IMR-90 (cell line): ENCODE measurements at regions not wholly inside any gene's neighbourhood (a gene's known extent, or its start where the extent isn't known, plus 50 kb on each side); places are given as distances from the start of the nearest gene placed in this dataset.
"Not testable (repeated sequence)": the region's sequence is repeated elsewhere in the genome, so short reads cannot be mapped to it uniquely, and the experiment has no call there.

Experiments
- ATAC-seq: fragments of 200-7000 bp; cut with Tn5 transposase; 2 replicates; pipeline ENCODE4 v1.9.1; 2020; ENCODE audit warnings: low read depth, mild to moderate bottlenecking, moderate library complexity
- BruUV-seq: library from RNA; stranded (reverse); fragments of 400-500 nt; replicated peaks from 2 replicates; lab custom pipeline; 2021; lab: Mats Ljungman, UMichigan
- CTCF ChIA-PET: fragments of 300-600 bp; formaldehyde crosslinking; extraction: SDS; loops from one replicate; lab custom pipeline; 2021; ENCODE audit warnings: antibody characterized with exemption; lab: Yijun Ruan, JAX
- POLR2A ChIA-PET: fragments of 300-600 bp; sonication (Branson Sonifier 250); formaldehyde crosslinking; loops from one replicate; lab custom pipeline; 2022; ENCODE audit warnings: antibody characterized with exemption; ENCODE audit not compliant: unreplicated experiment; lab: Charles Lee
- DNase-seq: peaks from one replicate; pipeline ENCODE4 v3.0.0; 2013
- H2AFZ ChIP-seq: replicated peaks from 2 replicates; pipeline ENCODE3; 2013; ENCODE audit warnings: low read length, mild to moderate bottlenecking; ENCODE audit not compliant: poor library complexity
- H2AK5ac ChIP-seq: 2 replicates; pipeline ENCODE4 v1.6.1; 2013; ENCODE audit warnings: low read depth, low read length, inconsistent platforms
- H2AK9ac ChIP-seq: replicated peaks from 2 replicates; pipeline ENCODE3; 2013; ENCODE audit warnings: mild to moderate bottlenecking, low read depth, low read length, moderate library complexity; ENCODE audit not compliant: poor library complexity
- H2BK120ac ChIP-seq: 2 replicates; pipeline ENCODE4 v1.6.1; 2013; ENCODE audit warnings: low read depth, low read length, inconsistent platforms
- H2BK15ac ChIP-seq: 3 replicates; pipeline ENCODE4 v1.6.1; 2013; ENCODE audit warnings: low read depth, low read length, inconsistent platforms
- H2BK20ac ChIP-seq: 2 replicates; pipeline ENCODE4 v1.6.1; 2013; ENCODE audit warnings: low read depth, mild to moderate bottlenecking, inconsistent platforms, low read length, moderate library complexity
- H2BK5ac ChIP-seq: 2 replicates; pipeline ENCODE4 v1.6.1; 2013; ENCODE audit warnings: mild to moderate bottlenecking, low read depth, low read length, inconsistent platforms; ENCODE audit not compliant: poor library complexity, severe bottlenecking
- H3K14ac ChIP-seq: replicated peaks from 2 replicates; pipeline ENCODE4 v1.6.1; 2013; ENCODE audit warnings: low read depth, low read length, inconsistent platforms
- H3K18ac ChIP-seq: 2 replicates; pipeline ENCODE4 v1.6.1; 2013; ENCODE audit warnings: low read depth, low read length, control low read depth
- H3K23ac ChIP-seq: 2 replicates; pipeline ENCODE4 v1.6.1; 2013; ENCODE audit warnings: low read depth, low read length, inconsistent platforms
- H3K27ac ChIP-seq: 2 replicates; pipeline ENCODE4 v1.5.1; 2013; ENCODE audit warnings: mild to moderate bottlenecking, control low read depth, low read length; ENCODE audit not compliant: insufficient read depth
- H3K27me3 ChIP-seq: 2 replicates; pipeline ENCODE4 v1.6.1; 2013; ENCODE audit warnings: low read length; ENCODE audit not compliant: control insufficient read depth, insufficient read depth
- H3K36me3 ChIP-seq: 2 replicates; pipeline ENCODE4 v1.6.1; 2013; ENCODE audit warnings: low read length, mixed read lengths; ENCODE audit not compliant: control insufficient read depth, insufficient read depth
- H3K4ac ChIP-seq: 2 replicates; pipeline ENCODE4 v1.6.1; 2013; ENCODE audit warnings: low read depth, low read length, inconsistent platforms
- H3K4me1 ChIP-seq: 2 replicates; pipeline ENCODE4 v1.6.1; 2013; ENCODE audit warnings: low read length, mixed read lengths; ENCODE audit not compliant: control insufficient read depth, insufficient read depth
- H3K4me2 ChIP-seq: 2 replicates; pipeline ENCODE4 v1.6.1; 2013; ENCODE audit warnings: low read depth, mild to moderate bottlenecking, control low read depth, low read length, moderate library complexity
- H3K4me3 ChIP-seq: 2 replicates; pipeline ENCODE4 v1.5.1; 2013; ENCODE audit warnings: low read depth, mild to moderate bottlenecking, control low read depth, low read length, moderate library complexity; ENCODE audit not compliant: insufficient read depth
- H3K56ac ChIP-seq: 2 replicates; pipeline ENCODE4 v1.6.1; 2013; ENCODE audit warnings: low read length, inconsistent platforms; ENCODE audit not compliant: insufficient read depth; ENCODE audit errors: extremely low read depth
- H3K79me1 ChIP-seq, 2 experiments: 2 replicates each; pipeline ENCODE4 v1.6.1; 2013; ENCODE audit warnings: low read length in 2 of 2, inconsistent platforms in 1 of 2, low read depth in 1 of 2
- H3K9ac ChIP-seq: 2 replicates; pipeline ENCODE4 v1.6.1; 2013; ENCODE audit warnings: low read depth, low read length, control low read depth
- H3K9me1 ChIP-seq: 2 replicates; pipeline ENCODE4 v1.6.1; 2013; ENCODE audit warnings: low read length, inconsistent platforms; ENCODE audit not compliant: insufficient read depth
- H3K9me3 ChIP-seq: 2 replicates; pipeline ENCODE4 v1.6.1; 2013; ENCODE audit warnings: low read length; ENCODE audit not compliant: control insufficient read depth, insufficient read depth
- H4K20me1 ChIP-seq: 2 replicates; pipeline ENCODE4 v1.6.1; 2013; ENCODE audit warnings: low read length, inconsistent platforms; ENCODE audit not compliant: insufficient read depth
- H4K5ac ChIP-seq: 2 replicates; pipeline ENCODE4 v1.6.1; 2013; ENCODE audit warnings: mild to moderate bottlenecking, low read depth, low read length, control low read depth
- H4K8ac ChIP-seq, 2 experiments: 2 replicates each; pipeline ENCODE4 v1.6.1; 2013; ENCODE audit warnings: low read depth in 2 of 2, low read length in 2 of 2, control low read depth in 1 of 2, inconsistent platforms in 1 of 2
- H4K91ac ChIP-seq: 2 replicates; pipeline ENCODE4 v1.6.1; 2013; ENCODE audit warnings: low read depth, low read length, inconsistent platforms; ENCODE audit not compliant: insufficient read depth
- MAFK ChIP-seq: IDR thresholded peaks from 2 replicates; pipeline ENCODE4 v1.6.1; 2012; ENCODE audit warnings: low read depth, low read length, improper control_type of control experiment
- WGBS, 2 experiments: methylation state at CpG; one replicate each; pipeline versions ENCODE4 v1.1.5 to v1.1.7; 2013; ENCODE audit warnings: missing lambda C conversion rate in 2 of 2; ENCODE audit not compliant: insufficient read length in 1 of 2; ENCODE audit errors: extremely low coverage in 2 of 2; 5-methylcytosine and 5-hydroxymethylcytosine counted together
- dilution Hi-C: fragments of 300-500 bp; cut with HindIII; formaldehyde crosslinking; loops from one replicate; pipeline ENCODE4 v1.14.3; 2018; ENCODE audit warnings: low sequenced_read_pairs; ENCODE audit not compliant: unreplicated experiment
- in situ Hi-C: fragments of 300-500 bp; cut with MboI; formaldehyde crosslinking; loops from 3 replicates; pipeline ENCODE4 v1.14.3; 2019; ENCODE audit warnings: low sequenced_read_pairs, inconsistent platforms, mixed read lengths
- intact Hi-C: fragments of 100-400 bp; cut with micrococcal nuclease; formaldehyde crosslinking; loops from 2 replicates; pipeline ENCODE4 v1.10.0; 2022

- TF ChIP-seq MAFK: peak; percentile 69
- H4K91ac ChIP-seq, H4K20me1 ChIP-seq, H3K14ac ChIP-seq, H2AK5ac ChIP-seq, H3K4me3 ChIP-seq, H4K5ac ChIP-seq, dilution Hi-C loops, H3K18ac ChIP-seq, BruUV-seq, H3K56ac ChIP-seq, H3K4ac ChIP-seq, H4K8ac ChIP-seq, H3K23ac ChIP-seq, H3K9me1 ChIP-seq, ATAC-seq, H3K27me3 ChIP-seq, H3K36me3 ChIP-seq, H3K9ac ChIP-seq, H2AFZ ChIP-seq, CTCF ChIA-PET, H2BK15ac ChIP-seq, H2AK9ac ChIP-seq, intact Hi-C loops, H2BK20ac ChIP-seq, H3K4me2 ChIP-seq, DNase-seq, H2BK120ac ChIP-seq, in situ Hi-C loops, H2BK5ac ChIP-seq, POLR2A ChIA-PET, H3K4me1 ChIP-seq, H3K27ac ChIP-seq, H3K79me1 ChIP-seq, H3K9me3 ChIP-seq: not testable (repeated sequence)
- no CpG with 5 or more reads among the region's 1 CpG for WGBS, 2 experiments
Measured at GRCh38 chr2:132309203-132309602, 107.4 kb upstream of the GPR39 start.

GRCh38 chr2:132315546-132315945 is 101.1 kb upstream of the GPR39 start:
- BruUV-seq, H3K4me1 ChIP-seq, H3K27ac ChIP-seq, H3K14ac ChIP-seq, H2BK120ac ChIP-seq, H3K27me3 ChIP-seq, H4K5ac ChIP-seq, H3K56ac ChIP-seq, H4K8ac ChIP-seq, dilution Hi-C loops, H2AK5ac ChIP-seq, CTCF ChIA-PET, H3K9ac ChIP-seq, H3K23ac ChIP-seq, ATAC-seq, H4K91ac ChIP-seq, H3K4me2 ChIP-seq, H3K18ac ChIP-seq, intact Hi-C loops, H3K79me1 ChIP-seq, in situ Hi-C loops, H2BK15ac ChIP-seq, H2AFZ ChIP-seq, H2BK5ac ChIP-seq, POLR2A ChIA-PET, H2AK9ac ChIP-seq, H3K9me3 ChIP-seq, H2BK20ac ChIP-seq, H4K20me1 ChIP-seq, DNase-seq, H3K4me3 ChIP-seq, H3K9me1 ChIP-seq, H3K4ac ChIP-seq, H3K36me3 ChIP-seq: not testable (repeated sequence)
- no CpG with 5 or more reads among the region's 2 CpGs for WGBS, 2 experiments
